ENCODE measurements at regions not wholly inside any gene's neighbourhood (a gene's known extent, or its start where the extent isn't known, plus 50 kb on each side); places are given as distances from the start of the nearest gene placed in this dataset.
"Not testable (repeated sequence)": the region's sequence is repeated elsewhere in the genome, so short reads cannot be mapped to it uniquely, and the experiment has no call there.

GRCh38 chr7:24438232-24438631 lies 135.0 kb upstream of the PALS2 start:
- DNase-seq: no peak

GRCh38 chr7:24439104-24439503 lies 134.1 kb upstream of the PALS2 start:
- not testable (repeated sequence) for DNase-seq

GRCh38 chr7:24440892-24441291 lies 132.4 kb upstream of the PALS2 start:
- DNase-seq: no peak

- DNase-seq: no peak
These were observed 131.8 kb upstream of the PALS2 start for GRCh38 chr7:24441314-24442027.

DNA sequence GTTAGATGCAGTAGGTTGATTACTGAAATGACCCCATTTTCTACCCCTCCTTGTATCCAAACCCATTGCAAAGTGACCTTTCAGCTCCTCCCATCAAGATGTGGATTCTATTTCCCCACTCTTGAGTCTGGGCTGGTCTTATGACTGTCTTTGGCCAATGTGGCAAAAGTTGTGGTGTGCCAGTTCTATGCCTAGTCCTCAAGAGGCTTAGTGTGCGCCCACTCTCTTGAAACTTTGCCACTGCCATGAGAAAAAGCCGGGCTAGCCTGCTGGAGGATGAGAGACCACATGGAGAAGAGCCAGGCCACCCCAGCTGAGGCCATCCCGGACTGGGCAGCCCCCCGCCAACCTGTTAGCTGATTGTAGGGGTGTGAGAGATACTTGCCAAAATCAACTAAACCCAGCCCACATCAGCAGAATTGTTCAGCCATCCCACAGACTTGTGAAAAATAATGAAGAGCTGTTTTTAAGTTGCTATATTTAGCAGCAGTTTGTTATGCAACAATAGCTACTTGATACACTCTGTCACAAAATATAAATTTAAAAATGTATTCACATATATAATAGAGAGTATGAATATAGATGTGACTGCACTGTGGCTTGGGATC lies 131.0 kb upstream of the PALS2 start:
- no peak for DNase-seq

DNA sequence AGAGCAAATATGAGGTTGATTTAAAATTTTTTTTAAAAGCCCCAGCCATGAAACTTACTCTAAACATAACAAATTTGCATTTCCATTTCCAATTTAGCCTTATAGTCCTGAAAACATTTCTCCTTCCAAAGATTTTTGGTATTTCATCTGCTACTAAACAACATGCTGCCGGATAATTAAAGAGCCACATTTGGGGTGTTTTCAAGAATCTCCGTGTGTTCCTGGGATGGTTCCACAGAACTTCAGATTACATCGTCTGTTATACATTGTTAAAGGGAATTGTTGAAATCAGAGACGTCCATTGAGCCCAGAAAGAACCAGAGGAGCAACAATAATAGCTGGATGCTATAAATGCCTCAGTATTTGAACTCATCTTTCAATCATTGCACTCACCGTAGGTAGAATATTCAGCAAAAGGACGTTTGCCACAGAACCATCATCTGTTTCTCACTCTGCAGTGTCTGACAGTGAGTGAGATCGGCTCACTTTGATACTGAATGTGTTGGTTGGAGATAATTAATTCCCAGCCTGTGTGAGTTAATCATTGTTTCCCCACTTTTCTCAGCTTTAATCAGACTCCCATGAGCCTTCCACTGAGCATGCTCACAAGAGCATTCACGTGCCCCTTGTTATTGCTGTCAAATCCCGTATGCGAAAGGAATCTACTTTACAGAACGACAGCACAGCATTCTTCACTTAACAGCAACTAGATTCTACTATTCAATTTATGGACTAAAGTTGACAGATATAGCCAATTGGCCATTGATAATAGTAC lies 128.4 kb upstream of the PALS2 start:
- no peak for DNase-seq

- no peak for DNase-seq
These were observed 125.2 kb upstream of the PALS2 start for GRCh38 chr7:24448038-24448437.

- DNase-seq: not testable (repeated sequence)
These were observed 123.8 kb upstream of the PALS2 start for GRCh38 chr7:24449416-24449815.

DNA sequence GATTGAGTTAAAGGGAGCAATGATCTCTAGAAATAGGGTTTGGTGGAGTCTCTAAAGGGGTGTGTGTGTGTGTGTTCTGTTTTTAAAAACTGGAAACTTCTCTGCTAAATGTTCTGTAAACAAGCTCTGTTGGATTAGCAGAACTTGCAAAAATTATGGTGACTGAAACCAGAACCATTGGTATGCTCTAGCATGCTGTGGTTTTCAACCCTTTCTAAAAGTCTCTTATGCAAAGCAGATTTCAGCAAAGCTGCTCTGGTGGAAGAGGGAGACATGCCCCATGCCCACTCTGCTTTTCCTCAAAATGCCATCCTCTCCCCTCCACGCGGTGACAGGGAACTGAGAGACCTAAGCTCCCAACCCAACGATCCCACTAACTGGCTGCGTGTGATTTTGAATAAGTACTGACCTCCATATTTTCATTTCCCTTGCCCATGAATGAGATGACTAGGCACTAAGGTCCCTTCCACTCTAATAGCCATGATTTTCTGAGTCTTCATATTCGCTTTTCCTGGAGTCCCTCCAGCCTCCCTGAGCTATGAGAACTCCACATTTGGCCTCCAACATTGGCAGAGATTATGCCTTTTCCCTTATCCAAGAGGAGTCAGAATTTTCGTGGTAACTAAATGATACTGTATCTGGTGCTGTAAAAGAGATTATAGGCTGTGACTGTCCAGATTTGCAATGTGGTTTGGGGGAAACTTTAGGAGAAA lies 117.3 kb upstream of the PALS2 start:
- no peak for DNase-seq

DNA sequence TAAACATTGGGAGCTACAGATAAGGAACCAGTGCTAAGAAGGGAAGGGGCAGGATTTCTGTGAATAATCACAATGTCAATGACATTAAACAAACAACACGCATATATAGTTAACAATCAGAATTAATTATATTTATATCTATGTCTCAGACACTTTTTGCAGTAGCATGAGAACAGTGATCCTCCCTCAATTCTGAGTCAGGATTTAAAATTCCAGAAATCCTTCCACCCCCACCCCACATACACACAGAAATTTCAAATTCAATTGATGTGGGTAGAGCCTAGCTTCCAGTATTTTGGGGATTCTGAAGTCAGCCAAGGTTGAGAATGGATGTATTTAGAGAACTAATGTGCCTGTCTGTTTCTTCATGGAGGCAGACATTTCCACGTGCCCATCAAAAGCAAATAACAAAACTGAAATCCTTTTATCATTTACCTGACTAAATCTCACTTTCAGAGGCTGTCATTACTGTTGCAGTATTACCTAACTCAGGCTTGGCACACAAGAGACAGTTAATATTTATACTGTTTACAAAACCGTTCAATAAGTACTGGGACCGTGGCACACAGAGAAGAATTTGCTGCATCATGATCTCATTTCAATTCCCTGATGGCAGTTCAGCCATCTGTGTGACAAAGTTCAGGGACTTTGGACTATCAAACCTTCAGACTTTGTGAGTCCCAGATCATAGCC lies 116.6 kb upstream of the PALS2 start:
- no peak for DNase-seq

DNA sequence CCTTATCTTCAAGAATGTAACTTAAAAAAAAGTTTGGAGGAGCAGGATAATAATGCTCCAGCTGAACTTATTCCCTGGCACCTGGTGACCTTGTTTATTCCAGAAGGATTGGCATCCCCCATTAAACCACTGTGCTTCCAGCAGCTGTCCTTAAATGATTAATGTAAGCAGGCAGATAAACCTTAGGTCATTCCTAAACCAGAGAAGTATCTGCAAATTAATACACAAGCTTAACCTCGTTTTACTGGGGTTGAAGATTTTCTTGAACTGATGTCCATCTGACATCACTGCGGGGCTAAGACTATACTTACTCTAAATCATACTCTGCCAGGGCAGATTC lies 116.1 kb upstream of the PALS2 start:
- no peak for DNase-seq

DNA sequence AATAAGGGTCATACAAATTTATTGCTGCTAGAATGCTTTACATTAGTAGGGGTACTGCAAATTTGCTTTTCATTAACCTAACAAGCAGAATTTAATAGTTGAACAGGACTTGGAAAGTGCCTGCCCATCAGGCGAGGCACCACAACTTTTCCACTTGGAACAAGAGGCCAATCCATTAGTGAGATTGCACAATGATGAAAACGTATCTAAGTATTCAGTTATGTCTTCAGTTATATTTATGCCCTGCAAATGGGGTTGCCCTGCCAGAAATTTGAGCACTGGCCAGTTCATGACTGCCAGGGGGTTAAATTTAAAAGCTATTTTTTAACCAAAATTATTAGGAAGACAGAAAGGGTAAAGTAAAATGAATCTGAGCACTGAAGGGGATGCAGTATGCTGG lies 111.1 kb upstream of the PALS2 start:
- DNase-seq: no peak

DNA sequence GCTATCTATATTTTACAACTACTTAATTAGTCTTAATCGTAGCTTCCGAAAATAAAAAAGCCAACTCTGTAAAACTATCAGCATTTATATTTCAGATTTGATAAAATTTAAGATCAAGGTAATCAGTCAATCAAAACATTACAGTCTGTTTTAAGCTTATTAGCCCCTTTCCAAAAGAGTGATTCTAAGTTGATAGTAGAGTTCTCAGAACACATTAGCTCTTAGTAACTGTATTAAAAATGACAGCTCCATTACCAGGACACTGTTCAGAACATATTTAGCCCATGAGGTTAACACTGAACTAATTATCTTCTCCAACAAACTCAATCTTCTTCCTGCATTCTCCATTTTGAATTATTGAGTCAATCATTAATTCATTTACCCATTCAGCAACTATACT lies 110.3 kb upstream of the PALS2 start:
- no peak for DNase-seq

- no peak for DNase-seq
These were observed 109.8 kb upstream of the PALS2 start for GRCh38 chr7:24463474-24463873.

DNA sequence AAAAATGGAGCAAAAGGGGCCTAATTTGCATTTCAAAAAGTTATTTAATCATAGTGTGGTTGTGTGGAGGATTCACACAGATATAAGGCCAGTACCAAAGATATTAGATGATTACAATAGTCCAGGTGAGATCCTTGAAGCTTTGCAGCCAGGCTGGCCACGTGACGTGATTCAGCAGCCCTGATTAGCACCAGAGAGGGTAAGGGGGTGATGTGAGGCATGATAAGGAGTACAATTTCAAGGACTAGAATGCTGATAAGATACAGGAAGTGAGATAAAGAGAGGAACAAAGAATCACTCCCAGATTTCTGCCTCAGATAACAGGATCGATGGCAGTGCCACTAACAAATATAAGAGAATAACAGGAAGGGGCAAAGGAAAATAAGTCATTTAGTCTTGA lies 108.4 kb upstream of the PALS2 start:
- DNase-seq: no peak

DNA sequence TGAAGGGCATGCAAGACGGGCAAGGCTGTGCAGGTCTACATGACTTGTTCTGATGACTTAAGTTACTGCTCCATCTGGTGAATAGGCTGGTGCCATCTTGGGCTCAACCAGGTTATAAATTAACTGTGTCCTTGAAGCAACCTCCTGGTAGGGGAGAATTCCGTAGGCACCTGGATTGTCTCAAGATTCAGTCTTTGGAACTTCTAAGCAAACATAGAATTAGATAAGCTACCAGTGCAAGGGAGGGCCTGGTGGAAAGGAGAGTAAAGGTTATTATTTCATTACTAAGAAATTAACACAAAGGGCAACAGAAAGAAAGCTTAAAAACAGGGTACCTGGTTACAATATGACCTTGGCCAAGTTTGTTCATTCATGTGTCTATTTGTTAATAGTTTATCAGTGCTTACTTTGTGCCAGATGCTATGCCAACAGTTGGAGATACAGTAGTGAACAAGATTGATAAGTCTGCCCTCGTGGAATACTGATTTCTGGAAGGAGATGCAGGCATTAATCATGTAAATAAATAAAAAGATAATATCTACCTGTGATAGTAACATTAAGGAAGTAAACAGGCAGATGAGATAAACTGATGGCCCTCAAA lies 107.0 kb upstream of the PALS2 start:
- DNase-seq: no peak

DNA sequence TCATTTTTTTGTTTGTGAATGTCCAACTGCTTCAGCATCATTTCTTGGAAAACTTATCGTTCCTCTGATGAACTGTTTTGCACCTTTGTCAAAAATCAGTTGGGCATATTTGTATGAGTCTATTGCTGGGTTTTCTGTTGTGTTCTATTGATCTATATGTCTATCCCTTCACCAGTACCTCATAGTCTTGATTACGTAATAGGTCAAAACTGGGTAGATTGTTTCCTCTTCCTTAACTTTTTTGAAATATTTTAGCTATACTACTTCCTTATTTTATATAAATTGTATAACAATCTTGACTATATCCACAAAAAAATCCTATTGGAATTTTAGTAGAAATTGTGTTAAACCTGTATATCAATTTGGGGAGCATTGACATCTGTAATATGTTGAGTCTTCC lies 104.1 kb upstream of the PALS2 start:
- no peak for DNase-seq

DNA sequence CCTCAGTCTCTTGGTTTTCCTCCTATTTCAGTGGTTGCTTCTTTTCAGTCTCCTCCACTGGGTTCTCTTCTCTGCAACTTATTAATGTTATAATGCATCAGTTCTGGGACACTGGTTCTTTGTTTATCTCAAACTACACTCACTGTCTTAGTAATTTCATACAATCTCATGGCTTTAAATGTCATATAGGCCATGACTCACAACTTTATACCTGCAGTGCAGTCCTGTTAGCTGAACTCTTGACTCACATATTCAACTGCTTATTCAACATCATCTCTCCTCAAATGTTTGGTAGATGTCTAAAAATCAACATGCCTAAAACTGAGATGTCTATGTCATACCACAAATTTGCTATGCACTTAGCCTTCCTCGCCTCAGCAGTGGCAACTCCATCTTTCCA lies 101.2 kb upstream of the PALS2 start:
- no peak for DNase-seq

DNA sequence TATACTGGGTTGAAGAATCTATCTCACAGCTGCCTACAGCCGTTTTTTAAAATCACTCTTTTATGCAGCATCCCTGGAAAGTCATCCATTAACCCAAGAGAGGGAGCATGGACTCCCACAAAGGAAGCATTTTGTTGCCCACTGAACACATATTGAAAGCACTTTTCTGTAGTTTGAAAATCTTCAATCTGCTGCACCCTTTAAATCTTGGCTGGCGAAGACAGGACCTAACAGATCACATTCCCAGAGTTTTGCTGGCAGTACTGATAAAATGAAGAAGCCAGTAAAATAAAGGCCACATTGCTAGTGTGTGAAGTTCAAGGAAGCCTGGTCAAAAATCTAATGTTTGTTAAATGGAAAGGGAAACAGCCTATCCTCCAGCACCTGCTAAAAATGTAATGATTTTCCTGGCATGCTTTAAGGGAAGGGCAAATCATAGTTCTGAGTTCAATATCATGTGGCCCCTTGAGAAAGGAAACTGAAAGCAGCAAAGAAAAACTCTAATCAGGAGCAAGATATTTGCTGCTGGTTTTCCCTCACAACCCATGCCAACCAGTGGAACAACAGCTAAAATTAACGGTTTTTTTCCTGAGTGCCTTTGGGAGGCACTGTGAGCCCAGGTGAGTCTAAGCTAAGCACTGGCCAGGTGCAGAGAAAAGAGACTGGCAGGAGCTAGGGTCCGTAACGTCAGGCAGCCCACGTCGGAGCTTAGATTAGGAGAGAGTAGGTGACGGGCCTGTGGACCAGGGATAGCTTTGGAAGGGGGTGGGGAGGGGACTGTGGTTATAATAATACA lies 97.9 kb upstream of the PALS2 start:
- no peak for DNase-seq

DNA sequence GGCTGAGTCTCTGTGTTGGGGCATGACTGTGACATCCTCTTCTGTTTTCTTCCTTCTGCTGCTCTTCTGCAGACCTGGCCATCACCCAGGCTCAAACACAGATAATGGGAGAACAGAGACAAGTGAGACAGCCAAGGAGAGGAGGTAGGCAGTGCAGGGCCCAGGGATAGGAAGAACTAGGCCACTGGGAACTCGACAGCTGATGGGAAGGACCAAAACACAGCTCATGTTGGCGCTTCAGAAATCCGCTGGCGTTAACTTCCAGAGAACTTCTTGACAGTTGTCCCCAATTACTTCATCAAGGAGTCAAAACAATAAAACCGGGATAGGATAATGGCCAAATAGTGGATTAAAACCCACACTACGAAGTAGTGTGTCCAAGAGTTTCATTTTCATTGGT lies 97.0 kb upstream of the PALS2 start:
- DNase-seq: no peak

DNA sequence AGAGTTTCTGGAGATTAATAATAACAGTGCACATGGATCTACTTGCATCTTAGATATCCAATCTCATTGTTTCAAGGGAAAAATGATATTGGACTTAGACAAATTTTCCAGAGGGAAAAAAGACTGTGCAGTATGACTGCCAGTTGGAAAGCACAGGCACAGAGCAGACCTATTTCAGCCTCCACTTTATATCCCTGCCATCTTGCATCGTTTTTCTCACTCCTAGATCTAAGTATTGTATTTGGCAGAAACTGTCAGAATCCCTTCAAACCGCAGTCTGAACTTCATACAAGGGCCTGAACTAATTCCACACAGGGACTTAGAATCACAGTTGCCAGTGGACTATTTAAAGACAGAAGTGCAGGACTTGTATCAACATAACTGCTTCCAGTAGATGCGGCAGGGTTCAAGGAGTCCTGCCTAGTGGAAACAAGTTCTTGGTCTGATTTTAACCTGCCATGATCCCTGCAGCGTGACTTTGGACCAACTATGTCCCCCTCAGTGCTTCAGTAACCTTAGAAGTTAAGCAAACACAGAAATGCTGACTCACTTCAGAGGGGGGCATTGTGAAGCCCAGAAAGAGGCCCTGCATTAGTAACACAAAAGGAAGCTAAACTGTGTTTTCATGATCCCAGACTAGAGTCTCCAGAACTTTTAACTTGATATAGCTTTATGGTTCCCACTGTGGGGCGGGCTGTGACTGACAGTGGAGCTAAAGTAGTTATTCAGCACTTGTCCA lies 95.7 kb upstream of the PALS2 start:
- DNase-seq: peak; percentile 28

Data from OCI-M1 (cell line).